ENCODE measurements at regions not wholly inside any gene's neighbourhood (a gene's known extent, or its start where the extent isn't known, plus 50 kb on each side); places are given as distances from the start of the nearest gene placed in this dataset.

DNA sequence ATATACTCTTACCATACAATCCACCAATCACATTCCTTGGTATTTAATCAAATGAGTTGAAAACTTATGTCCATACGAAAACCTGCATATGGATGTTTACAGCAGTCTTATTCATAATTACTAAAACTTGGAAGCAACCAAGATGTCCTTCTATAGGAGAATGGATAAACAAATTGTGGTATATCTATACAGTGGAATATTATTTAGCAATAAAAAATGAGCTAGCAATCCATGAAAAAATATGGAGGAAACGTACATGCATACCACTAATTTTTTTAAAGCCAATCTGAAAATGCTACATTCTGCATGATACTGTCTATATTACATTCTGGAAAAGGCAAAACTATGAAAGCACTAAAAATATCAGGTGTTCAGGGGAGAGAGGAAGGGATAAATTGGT is 73.9 kb upstream of the LPP start:
- Histone ChIP-seq H3K36me3 (ENCODE audit: control insufficient read depth in 4 of 4, insufficient read depth in 3 of 4, low read depth in 1 of 4, low read length in 3 of 4) (no peaks in the 10 kb centered on the region), H3K9ac (ENCODE audit: low read depth in 1 of 2, low read length in 2 of 2) (no peak overlapping the region), H3K27ac (ENCODE audit: low read depth in 1 of 2, low read length in 2 of 2) (no peak overlapping the region), H3K27me3 (ENCODE audit: control insufficient read depth in 4 of 4, insufficient read depth in 4 of 4, low read length in 3 of 4) (no peaks in the 10 kb centered on the region), H3K9me3 (ENCODE audit: control insufficient read depth in 4 of 4, low read length in 3 of 4) (no peaks in the 10 kb centered on the region), H3K4me1 (ENCODE audit: control insufficient read depth in 4 of 4, insufficient read depth in 4 of 4, low read length in 3 of 4) (no peaks in the 10 kb centered on the region), H3K4me3 (ENCODE audit: low read depth in 1 of 3, low read length in 3 of 3) (no peak overlapping the region)
- DNase-seq (ENCODE audit: low spot score) = no peak
- TF ChIP-seq FOXA2 (IDR thresholded peaks at IDR 0.05) (no peak), RXRA (IDR thresholded peaks at IDR 0.05) (no peak), NR2F2 (IDR thresholded peaks at IDR 0.05) (no peak), TAF1 (conservative IDR thresholded peaks at IDR 0.05) (no peak), JUND (IDR thresholded peaks at IDR 0.05) (no peak), SP1 (IDR thresholded peaks at IDR 0.05) (no peak), RAD21 (IDR thresholded peaks at IDR 0.05) (no peak), HNF4A (conservative IDR thresholded peaks at IDR 0.05) (no peak), FOXA1 (IDR thresholded peaks at IDR 0.05) (no peak), YY1 (IDR thresholded peaks at IDR 0.05) (no peak), EGR1 (IDR thresholded peaks at IDR 0.05; ENCODE audit: low read depth in 2 of 2) (no peak), GABPA (IDR thresholded peaks at IDR 0.05 in 1 of 2, conservative IDR thresholded peaks at IDR 0.05 in 1 of 2) (no peak)
- TF ChIP-seq, protein P1, sequence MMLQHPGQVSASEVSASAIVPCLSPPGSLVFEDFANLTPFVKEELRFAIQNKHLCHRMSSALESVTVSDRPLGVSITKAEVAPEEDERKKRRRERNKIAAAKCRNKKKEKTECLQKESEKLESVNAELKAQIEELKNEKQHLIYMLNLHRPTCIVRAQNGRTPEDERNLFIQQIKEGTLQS (IDR thresholded peaks at IDR 0.05) = no peak
- TF ChIP-seq, protein P2, sequence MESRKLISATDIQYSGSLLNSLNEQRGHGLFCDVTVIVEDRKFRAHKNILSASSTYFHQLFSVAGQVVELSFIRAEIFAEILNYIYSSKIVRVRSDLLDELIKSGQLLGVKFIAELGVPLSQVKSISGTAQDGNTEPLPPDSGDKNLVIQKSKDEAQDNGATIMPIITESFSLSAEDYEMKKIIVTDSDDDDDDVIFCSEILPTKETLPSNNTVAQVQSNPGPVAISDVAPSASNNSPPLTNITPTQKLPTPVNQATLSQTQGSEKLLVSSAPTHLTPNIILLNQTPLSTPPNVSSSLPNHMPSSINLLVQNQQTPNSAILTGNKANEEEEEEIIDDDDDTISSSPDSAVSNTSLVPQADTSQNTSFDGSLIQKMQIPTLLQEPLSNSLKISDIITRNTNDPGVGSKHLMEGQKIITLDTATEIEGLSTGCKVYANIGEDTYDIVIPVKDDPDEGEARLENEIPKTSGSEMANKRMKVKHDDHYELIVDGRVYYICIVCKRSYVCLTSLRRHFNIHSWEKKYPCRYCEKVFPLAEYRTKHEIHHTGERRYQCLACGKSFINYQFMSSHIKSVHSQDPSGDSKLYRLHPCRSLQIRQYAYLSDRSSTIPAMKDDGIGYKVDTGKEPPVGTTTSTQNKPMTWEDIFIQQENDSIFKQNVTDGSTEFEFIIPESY (IDR thresholded peaks at IDR 0.05) = no peak
- TF ChIP-seq, protein P3, sequence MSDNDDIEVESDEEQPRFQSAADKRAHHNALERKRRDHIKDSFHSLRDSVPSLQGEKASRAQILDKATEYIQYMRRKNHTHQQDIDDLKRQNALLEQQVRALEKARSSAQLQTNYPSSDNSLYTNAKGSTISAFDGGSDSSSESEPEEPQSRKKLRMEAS (IDR thresholded peaks at IDR 0.05) = no peak
- TF ChIP-seq, protein P4, sequence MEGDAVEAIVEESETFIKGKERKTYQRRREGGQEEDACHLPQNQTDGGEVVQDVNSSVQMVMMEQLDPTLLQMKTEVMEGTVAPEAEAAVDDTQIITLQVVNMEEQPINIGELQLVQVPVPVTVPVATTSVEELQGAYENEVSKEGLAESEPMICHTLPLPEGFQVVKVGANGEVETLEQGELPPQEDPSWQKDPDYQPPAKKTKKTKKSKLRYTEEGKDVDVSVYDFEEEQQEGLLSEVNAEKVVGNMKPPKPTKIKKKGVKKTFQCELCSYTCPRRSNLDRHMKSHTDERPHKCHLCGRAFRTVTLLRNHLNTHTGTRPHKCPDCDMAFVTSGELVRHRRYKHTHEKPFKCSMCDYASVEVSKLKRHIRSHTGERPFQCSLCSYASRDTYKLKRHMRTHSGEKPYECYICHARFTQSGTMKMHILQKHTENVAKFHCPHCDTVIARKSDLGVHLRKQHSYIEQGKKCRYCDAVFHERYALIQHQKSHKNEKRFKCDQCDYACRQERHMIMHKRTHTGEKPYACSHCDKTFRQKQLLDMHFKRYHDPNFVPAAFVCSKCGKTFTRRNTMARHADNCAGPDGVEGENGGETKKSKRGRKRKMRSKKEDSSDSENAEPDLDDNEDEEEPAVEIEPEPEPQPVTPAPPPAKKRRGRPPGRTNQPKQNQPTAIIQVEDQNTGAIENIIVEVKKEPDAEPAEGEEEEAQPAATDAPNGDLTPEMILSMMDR (IDR thresholded peaks at IDR 0.05; ENCODE audit: low read depth, low read length, missing input control) = no peak
- TF ChIP-seq, protein P5, sequence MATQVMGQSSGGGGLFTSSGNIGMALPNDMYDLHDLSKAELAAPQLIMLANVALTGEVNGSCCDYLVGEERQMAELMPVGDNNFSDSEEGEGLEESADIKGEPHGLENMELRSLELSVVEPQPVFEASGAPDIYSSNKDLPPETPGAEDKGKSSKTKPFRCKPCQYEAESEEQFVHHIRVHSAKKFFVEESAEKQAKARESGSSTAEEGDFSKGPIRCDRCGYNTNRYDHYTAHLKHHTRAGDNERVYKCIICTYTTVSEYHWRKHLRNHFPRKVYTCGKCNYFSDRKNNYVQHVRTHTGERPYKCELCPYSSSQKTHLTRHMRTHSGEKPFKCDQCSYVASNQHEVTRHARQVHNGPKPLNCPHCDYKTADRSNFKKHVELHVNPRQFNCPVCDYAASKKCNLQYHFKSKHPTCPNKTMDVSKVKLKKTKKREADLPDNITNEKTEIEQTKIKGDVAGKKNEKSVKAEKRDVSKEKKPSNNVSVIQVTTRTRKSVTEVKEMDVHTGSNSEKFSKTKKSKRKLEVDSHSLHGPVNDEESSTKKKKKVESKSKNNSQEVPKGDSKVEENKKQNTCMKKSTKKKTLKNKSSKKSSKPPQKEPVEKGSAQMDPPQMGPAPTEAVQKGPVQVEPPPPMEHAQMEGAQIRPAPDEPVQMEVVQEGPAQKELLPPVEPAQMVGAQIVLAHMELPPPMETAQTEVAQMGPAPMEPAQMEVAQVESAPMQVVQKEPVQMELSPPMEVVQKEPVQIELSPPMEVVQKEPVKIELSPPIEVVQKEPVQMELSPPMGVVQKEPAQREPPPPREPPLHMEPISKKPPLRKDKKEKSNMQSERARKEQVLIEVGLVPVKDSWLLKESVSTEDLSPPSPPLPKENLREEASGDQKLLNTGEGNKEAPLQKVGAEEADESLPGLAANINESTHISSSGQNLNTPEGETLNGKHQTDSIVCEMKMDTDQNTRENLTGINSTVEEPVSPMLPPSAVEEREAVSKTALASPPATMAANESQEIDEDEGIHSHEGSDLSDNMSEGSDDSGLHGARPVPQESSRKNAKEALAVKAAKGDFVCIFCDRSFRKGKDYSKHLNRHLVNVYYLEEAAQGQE (IDR thresholded peaks at IDR 0.05) = no peak
- WGBS = 99% methylated on average over 2 of the region's 2 CpGs

DNA sequence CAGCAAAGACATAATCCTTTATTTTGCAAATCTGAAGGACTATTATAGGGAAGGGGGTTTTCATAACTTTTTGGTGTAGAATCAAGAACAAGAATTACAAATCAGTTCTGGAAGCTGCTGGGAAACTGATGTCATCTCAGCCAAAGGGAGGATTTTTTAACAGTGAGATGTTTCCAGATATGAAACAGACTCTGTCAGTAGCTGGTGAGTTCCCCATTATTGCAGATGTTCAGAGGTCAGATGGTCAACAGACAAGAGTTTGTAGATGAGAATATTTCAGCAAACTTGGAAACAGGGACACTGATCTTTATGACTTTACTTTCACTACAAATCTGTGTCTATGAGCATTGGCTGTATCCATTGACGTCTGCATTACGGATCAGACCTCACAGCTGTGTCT is 71.9 kb upstream of the LPP start:
- WGBS = 80% methylated on average over 2 of the region's 2 CpGs

More for the DNA sequence above, 71.9 kb upstream of the LPP start:
- H3K9ac ChIP-seq (ENCODE audit: low read depth in 1 of 2, low read length in 2 of 2) = no peak overlapping the region
- no peaks in the 10 kb centered on the region for H3K9me3 ChIP-seq (ENCODE audit: control insufficient read depth in 4 of 4, low read length in 3 of 4)
- no peaks in the 10 kb centered on the region for H3K36me3 ChIP-seq (ENCODE audit: control insufficient read depth in 4 of 4, insufficient read depth in 3 of 4, low read depth in 1 of 4, low read length in 3 of 4)
- no peak for DNase-seq (ENCODE audit: low spot score)
- H3K4me3 ChIP-seq (ENCODE audit: low read depth in 1 of 3, low read length in 3 of 3) = no peak overlapping the region
- TF ChIP-seq FOXA2 (IDR thresholded peaks at IDR 0.05) (no peak), TAF1 (conservative IDR thresholded peaks at IDR 0.05) (no peak), HNF4G (IDR thresholded peaks at IDR 0.05) (no peak), NR2F2 (IDR thresholded peaks at IDR 0.05) (no peak), FOXA1 (IDR thresholded peaks at IDR 0.05) (no peak), RAD21 (IDR thresholded peaks at IDR 0.05) (no peak), JUND (IDR thresholded peaks at IDR 0.05) (no peak)
- TF ChIP-seq, protein P3 (IDR thresholded peaks at IDR 0.05) = no peak
- TF ChIP-seq, protein P1 (IDR thresholded peaks at IDR 0.05) = no peak
- H3K27me3 ChIP-seq (ENCODE audit: control insufficient read depth in 4 of 4, insufficient read depth in 4 of 4, low read length in 3 of 4) = no peaks in the 10 kb centered on the region
- H3K27ac ChIP-seq (ENCODE audit: low read depth in 1 of 2, low read length in 2 of 2) = no peak overlapping the region
- no peaks in the 10 kb centered on the region for H3K4me1 ChIP-seq (ENCODE audit: control insufficient read depth in 4 of 4, insufficient read depth in 4 of 4, low read length in 3 of 4)

Measured in liver (tissue), 8 donors.